C4-2B (cell line): ENCODE measurements at regions not wholly inside any gene's neighbourhood (a gene's known extent, or its start where the extent isn't known, plus 50 kb on each side); places are given as distances from the start of the nearest gene placed in this dataset.

Experiments
- ZFX ChIP-seq: fragments of 450-650 bp; IDR thresholded peaks from 2 replicates; pipeline ENCODE4 v1.6.1; 2017
- TF ChIP-seq, protein P1 (sequence below): fragments of 450-650 bp; conservative IDR thresholded peaks from 2 replicates; pipeline ENCODE4 v1.5.1; 2017; ENCODE audit warnings: mild to moderate bottlenecking

GRCh38 chr3:152677491-152677890 is 157.4 kb upstream of the P2RY1 start:
- TF ChIP-seq, protein P1, sequence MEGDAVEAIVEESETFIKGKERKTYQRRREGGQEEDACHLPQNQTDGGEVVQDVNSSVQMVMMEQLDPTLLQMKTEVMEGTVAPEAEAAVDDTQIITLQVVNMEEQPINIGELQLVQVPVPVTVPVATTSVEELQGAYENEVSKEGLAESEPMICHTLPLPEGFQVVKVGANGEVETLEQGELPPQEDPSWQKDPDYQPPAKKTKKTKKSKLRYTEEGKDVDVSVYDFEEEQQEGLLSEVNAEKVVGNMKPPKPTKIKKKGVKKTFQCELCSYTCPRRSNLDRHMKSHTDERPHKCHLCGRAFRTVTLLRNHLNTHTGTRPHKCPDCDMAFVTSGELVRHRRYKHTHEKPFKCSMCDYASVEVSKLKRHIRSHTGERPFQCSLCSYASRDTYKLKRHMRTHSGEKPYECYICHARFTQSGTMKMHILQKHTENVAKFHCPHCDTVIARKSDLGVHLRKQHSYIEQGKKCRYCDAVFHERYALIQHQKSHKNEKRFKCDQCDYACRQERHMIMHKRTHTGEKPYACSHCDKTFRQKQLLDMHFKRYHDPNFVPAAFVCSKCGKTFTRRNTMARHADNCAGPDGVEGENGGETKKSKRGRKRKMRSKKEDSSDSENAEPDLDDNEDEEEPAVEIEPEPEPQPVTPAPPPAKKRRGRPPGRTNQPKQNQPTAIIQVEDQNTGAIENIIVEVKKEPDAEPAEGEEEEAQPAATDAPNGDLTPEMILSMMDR, result no peak
- no peak for TF ChIP-seq ZFX
